IMR-90 (cell line): ENCODE measurements at regions not wholly inside any gene's neighbourhood (a gene's known extent, or its start where the extent isn't known, plus 50 kb on each side); places are given as distances from the start of the nearest gene placed in this dataset.

Experiments
- ATAC-seq: fragments of 200-7000 bp; cut with Tn5 transposase; 2 replicates; pipeline ENCODE4 v1.9.1; 2020; ENCODE audit warnings: low read depth, mild to moderate bottlenecking, moderate library complexity
- BruUV-seq: library from RNA; stranded (reverse); fragments of 400-500 nt; replicated peaks from 2 replicates; lab custom pipeline; 2021; lab: Mats Ljungman, UMichigan
- CTCF ChIA-PET: fragments of 300-600 bp; formaldehyde crosslinking; extraction: SDS; loops from one replicate; lab custom pipeline; 2021; ENCODE audit warnings: antibody characterized with exemption; lab: Yijun Ruan, JAX
- POLR2A ChIA-PET: fragments of 300-600 bp; sonication (Branson Sonifier 250); formaldehyde crosslinking; loops from one replicate; lab custom pipeline; 2022; ENCODE audit warnings: antibody characterized with exemption; ENCODE audit not compliant: unreplicated experiment; lab: Charles Lee
- DNase-seq: peaks from one replicate; pipeline ENCODE4 v3.0.0; 2013
- H2AFZ ChIP-seq: replicated peaks from 2 replicates; pipeline ENCODE3; 2013; ENCODE audit warnings: low read length, mild to moderate bottlenecking; ENCODE audit not compliant: poor library complexity
- H2AK5ac ChIP-seq: 2 replicates; pipeline ENCODE4 v1.6.1; 2013; ENCODE audit warnings: low read depth, low read length, inconsistent platforms
- H2AK9ac ChIP-seq: replicated peaks from 2 replicates; pipeline ENCODE3; 2013; ENCODE audit warnings: mild to moderate bottlenecking, low read depth, low read length, moderate library complexity; ENCODE audit not compliant: poor library complexity
- H2BK120ac ChIP-seq: 2 replicates; pipeline ENCODE4 v1.6.1; 2013; ENCODE audit warnings: low read depth, low read length, inconsistent platforms
- H2BK15ac ChIP-seq: 3 replicates; pipeline ENCODE4 v1.6.1; 2013; ENCODE audit warnings: low read depth, low read length, inconsistent platforms
- H2BK20ac ChIP-seq: 2 replicates; pipeline ENCODE4 v1.6.1; 2013; ENCODE audit warnings: low read depth, mild to moderate bottlenecking, inconsistent platforms, low read length, moderate library complexity
- H2BK5ac ChIP-seq: 2 replicates; pipeline ENCODE4 v1.6.1; 2013; ENCODE audit warnings: mild to moderate bottlenecking, low read depth, low read length, inconsistent platforms; ENCODE audit not compliant: poor library complexity, severe bottlenecking
- H3K14ac ChIP-seq: replicated peaks from 2 replicates; pipeline ENCODE4 v1.6.1; 2013; ENCODE audit warnings: low read depth, low read length, inconsistent platforms
- H3K18ac ChIP-seq: 2 replicates; pipeline ENCODE4 v1.6.1; 2013; ENCODE audit warnings: low read depth, low read length, control low read depth
- H3K23ac ChIP-seq: 2 replicates; pipeline ENCODE4 v1.6.1; 2013; ENCODE audit warnings: low read depth, low read length, inconsistent platforms
- H3K27ac ChIP-seq: 2 replicates; pipeline ENCODE4 v1.5.1; 2013; ENCODE audit warnings: mild to moderate bottlenecking, control low read depth, low read length; ENCODE audit not compliant: insufficient read depth
- H3K27me3 ChIP-seq: 2 replicates; pipeline ENCODE4 v1.6.1; 2013; ENCODE audit warnings: low read length; ENCODE audit not compliant: control insufficient read depth, insufficient read depth
- H3K36me3 ChIP-seq: 2 replicates; pipeline ENCODE4 v1.6.1; 2013; ENCODE audit warnings: low read length, mixed read lengths; ENCODE audit not compliant: control insufficient read depth, insufficient read depth
- H3K4ac ChIP-seq: 2 replicates; pipeline ENCODE4 v1.6.1; 2013; ENCODE audit warnings: low read depth, low read length, inconsistent platforms
- H3K4me1 ChIP-seq: 2 replicates; pipeline ENCODE4 v1.6.1; 2013; ENCODE audit warnings: low read length, mixed read lengths; ENCODE audit not compliant: control insufficient read depth, insufficient read depth
- H3K4me2 ChIP-seq: 2 replicates; pipeline ENCODE4 v1.6.1; 2013; ENCODE audit warnings: low read depth, mild to moderate bottlenecking, control low read depth, low read length, moderate library complexity
- H3K4me3 ChIP-seq: 2 replicates; pipeline ENCODE4 v1.5.1; 2013; ENCODE audit warnings: low read depth, mild to moderate bottlenecking, control low read depth, low read length, moderate library complexity; ENCODE audit not compliant: insufficient read depth
- H3K56ac ChIP-seq: 2 replicates; pipeline ENCODE4 v1.6.1; 2013; ENCODE audit warnings: low read length, inconsistent platforms; ENCODE audit not compliant: insufficient read depth; ENCODE audit errors: extremely low read depth
- H3K79me1 ChIP-seq, 2 experiments: 2 replicates each; pipeline ENCODE4 v1.6.1; 2013; ENCODE audit warnings: low read length in 2 of 2, inconsistent platforms in 1 of 2, low read depth in 1 of 2
- H3K9ac ChIP-seq: 2 replicates; pipeline ENCODE4 v1.6.1; 2013; ENCODE audit warnings: low read depth, low read length, control low read depth
- H3K9me1 ChIP-seq: 2 replicates; pipeline ENCODE4 v1.6.1; 2013; ENCODE audit warnings: low read length, inconsistent platforms; ENCODE audit not compliant: insufficient read depth
- H3K9me3 ChIP-seq: 2 replicates; pipeline ENCODE4 v1.6.1; 2013; ENCODE audit warnings: low read length; ENCODE audit not compliant: control insufficient read depth, insufficient read depth
- H4K20me1 ChIP-seq: 2 replicates; pipeline ENCODE4 v1.6.1; 2013; ENCODE audit warnings: low read length, inconsistent platforms; ENCODE audit not compliant: insufficient read depth
- H4K5ac ChIP-seq: 2 replicates; pipeline ENCODE4 v1.6.1; 2013; ENCODE audit warnings: mild to moderate bottlenecking, low read depth, low read length, control low read depth
- H4K8ac ChIP-seq, 2 experiments: 2 replicates each; pipeline ENCODE4 v1.6.1; 2013; ENCODE audit warnings: low read depth in 2 of 2, low read length in 2 of 2, control low read depth in 1 of 2, inconsistent platforms in 1 of 2
- H4K91ac ChIP-seq: 2 replicates; pipeline ENCODE4 v1.6.1; 2013; ENCODE audit warnings: low read depth, low read length, inconsistent platforms; ENCODE audit not compliant: insufficient read depth
- BHLHE40 ChIP-seq: fragments of 150-350 bp; IDR thresholded peaks from 2 replicates; pipeline ENCODE4 v1.6.1; 2016; ENCODE audit warnings: mild to moderate bottlenecking, low read depth, low read length
- CEBPB ChIP-seq: IDR thresholded peaks from 2 replicates; pipeline ENCODE4 v1.6.1; 2012; ENCODE audit warnings: low read depth, low read length, improper control_type of control experiment
- ELK1 ChIP-seq: fragments of 150-350 bp; IDR thresholded peaks from 2 replicates; pipeline ENCODE4 v1.6.1; 2016; ENCODE audit warnings: low read depth, mild to moderate bottlenecking, low read length, moderate library complexity, borderline replicate concordance
- FOS ChIP-seq: fragments of 150-350 bp; IDR thresholded peaks from 2 replicates; pipeline ENCODE4 v1.6.1; 2016; ENCODE audit warnings: low read depth, low read length
- MAFK ChIP-seq: IDR thresholded peaks from 2 replicates; pipeline ENCODE4 v1.6.1; 2012; ENCODE audit warnings: low read depth, low read length, improper control_type of control experiment
- NFE2L2 ChIP-seq: fragments of 150-350 bp; IDR thresholded peaks from 2 replicates; pipeline ENCODE4 v1.6.1; 2016; ENCODE audit warnings: low read depth, mild to moderate bottlenecking, low read length
- POLR2A ChIP-seq: IDR thresholded peaks from 2 replicates; pipeline ENCODE4 v1.6.1; 2012; ENCODE audit warnings: mild to moderate bottlenecking, low read depth, low read length
- RFX5 ChIP-seq: IDR thresholded peaks from 2 replicates; pipeline ENCODE4 v1.8.0; 2012; ENCODE audit warnings: low read depth, mild to moderate bottlenecking, low read length, moderate library complexity
- SMC3 ChIP-seq: fragments of 150-350 bp; IDR thresholded peaks from 2 replicates; pipeline ENCODE4 v1.6.1; 2016; ENCODE audit warnings: low read depth, mild to moderate bottlenecking, antibody characterized with exemption, low read length, moderate library complexity
- USF2 ChIP-seq: fragments of 150-350 bp; IDR thresholded peaks from 2 replicates; pipeline ENCODE4 v1.6.1; 2017; ENCODE audit warnings: mild to moderate bottlenecking, antibody characterized with exemption, low read length, low read depth
- WGBS, 2 experiments: methylation state at CpG; one replicate each; pipeline versions ENCODE4 v1.1.5 to v1.1.7; 2013; ENCODE audit warnings: missing lambda C conversion rate in 2 of 2; ENCODE audit not compliant: insufficient read length in 1 of 2; ENCODE audit errors: extremely low coverage in 2 of 2; 5-methylcytosine and 5-hydroxymethylcytosine counted together
- dilution Hi-C: fragments of 300-500 bp; cut with HindIII; formaldehyde crosslinking; loops from one replicate; pipeline ENCODE4 v1.14.3; 2018; ENCODE audit warnings: low sequenced_read_pairs; ENCODE audit not compliant: unreplicated experiment
- in situ Hi-C: fragments of 300-500 bp; cut with MboI; formaldehyde crosslinking; loops from 3 replicates; pipeline ENCODE4 v1.14.3; 2019; ENCODE audit warnings: low sequenced_read_pairs, inconsistent platforms, mixed read lengths
- intact Hi-C: fragments of 100-400 bp; cut with micrococcal nuclease; formaldehyde crosslinking; loops from 2 replicates; pipeline ENCODE4 v1.10.0; 2022
- TF ChIP-seq, protein P1 (sequence below): conservative IDR thresholded peaks from 2 replicates; pipeline ENCODE4 v1.5.1; 2012; ENCODE audit warnings: mild to moderate bottlenecking, low read depth, low read length, improper control_type of control experiment

DNA sequence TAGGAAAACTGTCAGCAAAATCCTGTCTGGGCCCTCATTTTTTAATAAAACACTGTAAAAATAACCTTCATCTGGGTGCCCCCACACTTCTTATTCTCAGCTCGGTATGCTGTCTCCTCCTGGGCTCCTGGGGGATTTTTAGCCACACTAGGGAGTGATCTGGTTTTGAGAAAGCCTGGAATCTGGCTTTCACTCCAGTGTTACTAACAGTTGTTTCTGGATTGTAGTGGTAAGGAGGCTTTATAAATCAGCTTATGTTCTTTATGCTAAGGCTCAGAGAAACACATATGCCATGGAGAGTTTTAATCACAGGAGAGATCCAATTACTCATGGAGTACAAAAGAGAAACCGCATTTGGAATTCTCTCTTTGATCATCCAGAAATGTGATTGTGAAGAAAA is 744.3 kb upstream of the SOX11 start:
- Histone ChIP-seq H3K23ac (no peak overlapping the region), H4K8ac (no peak overlapping the region), H4K5ac (no peak overlapping the region), H2BK15ac (no peak overlapping the region), H3K18ac (no peak overlapping the region), H3K9me1 (no peaks in the 10 kb centered on the region), H2AK5ac (no peak overlapping the region), H2AFZ (no peak overlapping the region), H4K91ac (no peak overlapping the region), H3K79me1 (no peaks in the 10 kb centered on the region), H3K14ac (no peak overlapping the region), H2AK9ac (no peak overlapping the region), H3K4me1 (no peaks in the 10 kb centered on the region), H3K36me3 (no peaks in the 10 kb centered on the region), H2BK120ac (no peak overlapping the region), H3K9ac (no peak overlapping the region), H2BK20ac (no peak overlapping the region), H3K4ac (no peak overlapping the region), H2BK5ac (no peak overlapping the region), H3K9me3 (peaks cover 11% of the 10 kb centered on the region), H4K20me1 (no peaks in the 10 kb centered on the region), H3K56ac (no peak overlapping the region), H3K27me3 (no peaks in the 10 kb centered on the region), H3K27ac (no peak overlapping the region), H3K4me3 (no peak overlapping the region), H3K4me2 (no peak overlapping the region)
- no CpG with 5 or more reads among the region's 2 CpGs for WGBS, 2 experiments
- no peak for ATAC-seq
- BruUV-seq = no TSS peak
- in situ Hi-C loops (no loop called here), dilution Hi-C loops (no loop called here), intact Hi-C loops (no loop called here)
- ChIA-PET POLR2A (no interaction called here), CTCF (no interaction called here)
- TF ChIP-seq FOS (no peak), SMC3 (no peak), MAFK (no peak), RFX5 (no peak), POLR2A (no peak), ELK1 (no peak), BHLHE40 (no peak), USF2 (no peak), NFE2L2 (no peak), CEBPB (no peak)
- TF ChIP-seq, protein P1, sequence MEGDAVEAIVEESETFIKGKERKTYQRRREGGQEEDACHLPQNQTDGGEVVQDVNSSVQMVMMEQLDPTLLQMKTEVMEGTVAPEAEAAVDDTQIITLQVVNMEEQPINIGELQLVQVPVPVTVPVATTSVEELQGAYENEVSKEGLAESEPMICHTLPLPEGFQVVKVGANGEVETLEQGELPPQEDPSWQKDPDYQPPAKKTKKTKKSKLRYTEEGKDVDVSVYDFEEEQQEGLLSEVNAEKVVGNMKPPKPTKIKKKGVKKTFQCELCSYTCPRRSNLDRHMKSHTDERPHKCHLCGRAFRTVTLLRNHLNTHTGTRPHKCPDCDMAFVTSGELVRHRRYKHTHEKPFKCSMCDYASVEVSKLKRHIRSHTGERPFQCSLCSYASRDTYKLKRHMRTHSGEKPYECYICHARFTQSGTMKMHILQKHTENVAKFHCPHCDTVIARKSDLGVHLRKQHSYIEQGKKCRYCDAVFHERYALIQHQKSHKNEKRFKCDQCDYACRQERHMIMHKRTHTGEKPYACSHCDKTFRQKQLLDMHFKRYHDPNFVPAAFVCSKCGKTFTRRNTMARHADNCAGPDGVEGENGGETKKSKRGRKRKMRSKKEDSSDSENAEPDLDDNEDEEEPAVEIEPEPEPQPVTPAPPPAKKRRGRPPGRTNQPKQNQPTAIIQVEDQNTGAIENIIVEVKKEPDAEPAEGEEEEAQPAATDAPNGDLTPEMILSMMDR = no peak
- DNase-seq = no peak
